ENCODE measurements at regions not wholly inside any gene's neighbourhood (a gene's known extent, or its start where the extent isn't known, plus 50 kb on each side); places are given as distances from the start of the nearest gene placed in this dataset.

- TF ChIP-seq CTCF (IDR thresholded peaks at IDR 0.05; ENCODE audit: low read depth, low read length): no peak
- TF ChIP-seq EZH2phosphoT487 (IDR thresholded peaks at IDR 0.05; ENCODE audit: low read depth): no peak
Observed at GRCh38 chr13:65836066-65836465, 1394.1 kb downstream of the PCDH9 start.
